Endothelial cell (in vitro differentiated cells): ENCODE measurements at regions not wholly inside any gene's neighbourhood (a gene's known extent, or its start where the extent isn't known, plus 50 kb on each side); places are given as distances from the start of the nearest gene placed in this dataset.

Experiments used
- DNase-seq: peaks from one replicate; pipeline ENCODE4 v3.0.0; 2021; ENCODE audit warnings: low spot score
- H3K27ac Mint-ChIP-seq: one replicate; pipeline ENCODE4 v1.8.0; 2021; ENCODE audit warnings: mixed read lengths, inconsistent platforms; ENCODE audit not compliant: unreplicated experiment
- H3K27me3 Mint-ChIP-seq: one replicate; pipeline ENCODE4 v1.8.0; 2021; ENCODE audit warnings: mild to moderate bottlenecking, moderate library complexity, mixed read lengths, inconsistent platforms; ENCODE audit not compliant: unreplicated experiment
- H3K36me3 Mint-ChIP-seq: one replicate; pipeline ENCODE4 v1.8.0; 2021; ENCODE audit warnings: mild to moderate bottlenecking, low read depth, mixed read lengths, inconsistent platforms; ENCODE audit not compliant: unreplicated experiment
- H3K4me1 Mint-ChIP-seq: one replicate; pipeline ENCODE4 v1.8.0; 2021; ENCODE audit warnings: mild to moderate bottlenecking, mixed read lengths, inconsistent platforms; ENCODE audit not compliant: unreplicated experiment
- H3K4me3 Mint-ChIP-seq: one replicate; pipeline ENCODE4 v1.8.0; 2021; ENCODE audit warnings: mild to moderate bottlenecking, mixed read lengths, inconsistent platforms; ENCODE audit not compliant: unreplicated experiment
- H3K9me3 Mint-ChIP-seq: one replicate; pipeline ENCODE4 v1.8.0; 2021; ENCODE audit warnings: mixed read lengths, inconsistent platforms; ENCODE audit not compliant: unreplicated experiment
- CTCF ChIP-seq: fragments of 200-600 bp; sonication (generic); IDR thresholded peaks from one replicate; pipeline ENCODE4 v1.5.0; 2021; ENCODE audit warnings: antibody characterized with exemption; ENCODE audit not compliant: unreplicated experiment

GRCh38 chr1:195788721-195789120 lies 819.5 kb downstream of the KCNT2 start:
- no peaks in the 10 kb centered on the region for H3K4me1 Mint-ChIP-seq
- H3K4me3 Mint-ChIP-seq = no peak overlapping the region
- H3K36me3 Mint-ChIP-seq = no peaks in the 10 kb centered on the region
- H3K27ac Mint-ChIP-seq = no peak overlapping the region
- no peaks in the 10 kb centered on the region for H3K9me3 Mint-ChIP-seq
- peaks cover 2% of the 10 kb centered on the region for H3K27me3 Mint-ChIP-seq
- TF ChIP-seq CTCF = no peak
- DNase-seq = no peak

GRCh38 chr1:195785830-195786229 lies 822.4 kb downstream of the KCNT2 start:
- no peak overlapping the region for H3K27ac Mint-ChIP-seq
- no peaks in the 10 kb centered on the region for H3K36me3 Mint-ChIP-seq
- TF ChIP-seq CTCF = no peak
- H3K27me3 Mint-ChIP-seq = peaks cover 2% of the 10 kb centered on the region
- H3K4me1 Mint-ChIP-seq = no peaks in the 10 kb centered on the region
- no peak overlapping the region for H3K4me3 Mint-ChIP-seq
- H3K9me3 Mint-ChIP-seq = no peaks in the 10 kb centered on the region
- DNase-seq = no peak

GRCh38 chr1:195773931-195774330 lies 834.3 kb downstream of the KCNT2 start:
- no peak for DNase-seq
- H3K36me3 Mint-ChIP-seq = no peaks in the 10 kb centered on the region
- no peak for TF ChIP-seq CTCF
- H3K4me3 Mint-ChIP-seq = no peak overlapping the region
- no peaks in the 10 kb centered on the region for H3K27me3 Mint-ChIP-seq
- no peaks in the 10 kb centered on the region for H3K9me3 Mint-ChIP-seq
- no peak overlapping the region for H3K27ac Mint-ChIP-seq
- H3K4me1 Mint-ChIP-seq = no peaks in the 10 kb centered on the region

- Mint-ChIP-seq H3K4me1 (no peaks in the 10 kb centered on the region), H3K4me3 (no peak overlapping the region), H3K27ac (no peak overlapping the region), H3K9me3 (no peaks in the 10 kb centered on the region), H3K36me3 (no peaks in the 10 kb centered on the region), H3K27me3 (no peaks in the 10 kb centered on the region)
- TF ChIP-seq CTCF = no peak
- no peak for DNase-seq
Measured at GRCh38 chr1:195769461-195769860, 838.8 kb downstream of the KCNT2 start.

GRCh38 chr1:195768936-195769335 lies 839.3 kb downstream of the KCNT2 start:
- H3K4me1 Mint-ChIP-seq = no peaks in the 10 kb centered on the region
- H3K36me3 Mint-ChIP-seq = no peaks in the 10 kb centered on the region
- DNase-seq = no peak
- no peak for TF ChIP-seq CTCF
- no peaks in the 10 kb centered on the region for H3K9me3 Mint-ChIP-seq
- no peak overlapping the region for H3K4me3 Mint-ChIP-seq
- no peak overlapping the region for H3K27ac Mint-ChIP-seq
- no peaks in the 10 kb centered on the region for H3K27me3 Mint-ChIP-seq
